DND-41 (cell line): ENCODE measurements at regions not wholly inside any gene's neighbourhood (a gene's known extent, or its start where the extent isn't known, plus 50 kb on each side); places are given as distances from the start of the nearest gene placed in this dataset.

ENCODE experiments used
- CTCF ChIP-seq: IDR thresholded peaks from 2 replicates; pipeline ENCODE4 v1.5.1; 2012; ENCODE audit warnings: borderline replicate concordance, low read length, moderate library complexity, mild to moderate bottlenecking; ENCODE audit not compliant: poor library complexity, severe bottlenecking; ENCODE audit errors: extremely low read depth
- EZH2 ChIP-seq: IDR thresholded peaks from 3 replicates; pipeline ENCODE4 v1.6.1; 2012; ENCODE audit warnings: borderline replicate concordance, low read depth, mild to moderate bottlenecking, moderate library complexity, low read length, inconsistent platforms; ENCODE audit not compliant: severe bottlenecking

DNA sequence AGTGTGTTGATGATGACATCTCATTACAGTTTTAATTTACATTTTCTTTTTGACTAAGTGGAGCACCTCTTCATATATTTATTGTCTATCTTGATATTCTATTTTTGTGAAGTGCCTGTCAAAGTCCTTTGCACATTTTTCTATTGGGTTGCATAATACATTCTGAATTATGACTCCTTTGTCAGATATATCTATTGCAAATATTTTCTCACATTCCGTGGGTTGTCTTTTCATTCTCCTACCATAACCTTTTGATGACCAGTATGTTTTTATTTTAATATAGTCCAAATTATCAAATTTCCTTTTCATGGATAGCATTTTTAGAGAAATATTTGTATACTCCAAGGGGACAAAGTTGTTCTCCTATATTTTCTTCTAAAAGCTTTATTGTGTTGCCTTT lies 126.4 kb downstream of the PJA1 start:
- TF ChIP-seq CTCF (no peak), EZH2 (no peak)
